Ishikawa (cell line): ENCODE measurements at regions not wholly inside any gene's neighbourhood (a gene's known extent, or its start where the extent isn't known, plus 50 kb on each side); places are given as distances from the start of the nearest gene placed in this dataset.

ENCODE experiments used
- CEBPB ChIP-seq: IDR thresholded peaks from 2 replicates; pipeline ENCODE4 v1.6.1; 2012
- EGR1 ChIP-seq: IDR thresholded peaks from 2 replicates; pipeline ENCODE4 v1.6.1; 2012
- EP300 ChIP-seq: IDR thresholded peaks from 2 replicates; pipeline ENCODE4 v1.6.1; 2012; ENCODE audit warnings: borderline replicate concordance
- FOXM1 ChIP-seq: IDR thresholded peaks from 2 replicates; pipeline ENCODE4 v1.6.1; 2012; ENCODE audit warnings: low read depth, borderline replicate concordance
- NFIC ChIP-seq: IDR thresholded peaks from 2 replicates; pipeline ENCODE4 v1.6.1; 2012
- TAF1 ChIP-seq: IDR thresholded peaks from 2 replicates; pipeline ENCODE4 v1.6.1; 2012; ENCODE audit warnings: low read depth, mild to moderate bottlenecking
- TCF12 ChIP-seq: IDR thresholded peaks from 2 replicates; pipeline ENCODE4 v1.6.1; 2012; ENCODE audit warnings: low read depth
- TEAD4 ChIP-seq: IDR thresholded peaks from 2 replicates; pipeline ENCODE4 v1.6.1; 2012
- USF1 ChIP-seq: IDR thresholded peaks from 2 replicates; pipeline ENCODE4 v1.6.1; 2012
- YY1 ChIP-seq: IDR thresholded peaks from 2 replicates; pipeline ENCODE4 v1.6.1; 2012; ENCODE audit warnings: low read depth
- ZBTB7A ChIP-seq: IDR thresholded peaks from 2 replicates; pipeline ENCODE4 v1.6.1; 2012; ENCODE audit warnings: low read depth
- TF ChIP-seq, protein P1 (sequence below): IDR thresholded peaks from 2 replicates; pipeline ENCODE4 v1.6.1; 2012; ENCODE audit warnings: low read depth, mild to moderate bottlenecking
- TF ChIP-seq, protein P2 (sequence below): IDR thresholded peaks from 2 replicates; pipeline ENCODE4 v1.6.1; 2012

GRCh38 chr4:185938654-185939053 is 126.7 kb upstream of the SORBS2 start:
- TF ChIP-seq CEBPB (no peak), TCF12 (no peak), ZBTB7A (no peak), TEAD4 (no peak), EP300 (no peak), USF1 (no peak), TAF1 (no peak), YY1 (no peak), NFIC (no peak), FOXM1 (no peak), EGR1 (no peak)
- TF ChIP-seq, protein P1, sequence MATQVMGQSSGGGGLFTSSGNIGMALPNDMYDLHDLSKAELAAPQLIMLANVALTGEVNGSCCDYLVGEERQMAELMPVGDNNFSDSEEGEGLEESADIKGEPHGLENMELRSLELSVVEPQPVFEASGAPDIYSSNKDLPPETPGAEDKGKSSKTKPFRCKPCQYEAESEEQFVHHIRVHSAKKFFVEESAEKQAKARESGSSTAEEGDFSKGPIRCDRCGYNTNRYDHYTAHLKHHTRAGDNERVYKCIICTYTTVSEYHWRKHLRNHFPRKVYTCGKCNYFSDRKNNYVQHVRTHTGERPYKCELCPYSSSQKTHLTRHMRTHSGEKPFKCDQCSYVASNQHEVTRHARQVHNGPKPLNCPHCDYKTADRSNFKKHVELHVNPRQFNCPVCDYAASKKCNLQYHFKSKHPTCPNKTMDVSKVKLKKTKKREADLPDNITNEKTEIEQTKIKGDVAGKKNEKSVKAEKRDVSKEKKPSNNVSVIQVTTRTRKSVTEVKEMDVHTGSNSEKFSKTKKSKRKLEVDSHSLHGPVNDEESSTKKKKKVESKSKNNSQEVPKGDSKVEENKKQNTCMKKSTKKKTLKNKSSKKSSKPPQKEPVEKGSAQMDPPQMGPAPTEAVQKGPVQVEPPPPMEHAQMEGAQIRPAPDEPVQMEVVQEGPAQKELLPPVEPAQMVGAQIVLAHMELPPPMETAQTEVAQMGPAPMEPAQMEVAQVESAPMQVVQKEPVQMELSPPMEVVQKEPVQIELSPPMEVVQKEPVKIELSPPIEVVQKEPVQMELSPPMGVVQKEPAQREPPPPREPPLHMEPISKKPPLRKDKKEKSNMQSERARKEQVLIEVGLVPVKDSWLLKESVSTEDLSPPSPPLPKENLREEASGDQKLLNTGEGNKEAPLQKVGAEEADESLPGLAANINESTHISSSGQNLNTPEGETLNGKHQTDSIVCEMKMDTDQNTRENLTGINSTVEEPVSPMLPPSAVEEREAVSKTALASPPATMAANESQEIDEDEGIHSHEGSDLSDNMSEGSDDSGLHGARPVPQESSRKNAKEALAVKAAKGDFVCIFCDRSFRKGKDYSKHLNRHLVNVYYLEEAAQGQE = no peak
- TF ChIP-seq, protein P2, sequence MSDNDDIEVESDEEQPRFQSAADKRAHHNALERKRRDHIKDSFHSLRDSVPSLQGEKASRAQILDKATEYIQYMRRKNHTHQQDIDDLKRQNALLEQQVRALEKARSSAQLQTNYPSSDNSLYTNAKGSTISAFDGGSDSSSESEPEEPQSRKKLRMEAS = no peak
